Neural cell (in vitro differentiated cells): ENCODE measurements at regions not wholly inside any gene's neighbourhood (a gene's known extent, or its start where the extent isn't known, plus 50 kb on each side); places are given as distances from the start of the nearest gene placed in this dataset.

Source experiments
- H2AFZ ChIP-seq: fragments of 200-600, 300-800 bp; sonication (generic), shearing (Covaris generic); 2 replicates; pipeline ENCODE4 v1.6.0; 2014; ENCODE audit warnings: low read depth, mild to moderate bottlenecking, antibody characterized with exemption, low read length, moderate library complexity
- H3F3A ChIP-seq: fragments of 200-600 bp; shearing (Covaris generic); 2 replicates; pipeline ENCODE4 v1.6.1; 2016; ENCODE audit warnings: mild to moderate bottlenecking, moderate library complexity, mixed read lengths, antibody characterized with exemption, low read length; ENCODE audit not compliant: insufficient read depth, poor library complexity, severe bottlenecking
- H3K27ac ChIP-seq: fragments of 200-600, 300-800 bp; sonication (generic), shearing (Covaris generic); 2 replicates; pipeline ENCODE4 v1.5.1; 2014; ENCODE audit warnings: mild to moderate bottlenecking, low read length, moderate library complexity
- H3K27me3 ChIP-seq: fragments of 300-800, 200-600 bp; sonication (generic), shearing (Covaris generic); 2 replicates; pipeline ENCODE4 v1.6.0; 2014; ENCODE audit warnings: mild to moderate bottlenecking, low read depth, low read length, moderate library complexity; ENCODE audit not compliant: insufficient read depth
- H3K36me3 ChIP-seq: fragments of 300-800, 200-600 bp; sonication (generic), shearing (Covaris generic); 2 replicates; pipeline ENCODE4 v1.5.1; 2014; ENCODE audit warnings: mild to moderate bottlenecking, antibody characterized with exemption, low read length, moderate library complexity; ENCODE audit not compliant: insufficient read depth
- H3K4me2 ChIP-seq: fragments of 300-800, 200-600 bp; sonication (generic), shearing (Covaris generic); 2 replicates; pipeline ENCODE4 v1.6.0; 2014; ENCODE audit warnings: mild to moderate bottlenecking, low read length
- H3K4me3 ChIP-seq: fragments of 300-800, 200-600 bp; sonication (generic), shearing (Covaris generic); 2 replicates; pipeline ENCODE4 v1.5.1; 2014; ENCODE audit warnings: mild to moderate bottlenecking, low read length, moderate library complexity
- H3K79me2 ChIP-seq: fragments of 200-600 bp; shearing (Covaris generic); replicated peaks from 2 replicates; pipeline ENCODE4 v1.6.0; 2014; ENCODE audit warnings: mild to moderate bottlenecking, low read length, moderate library complexity; ENCODE audit not compliant: insufficient read depth
- H3K9ac ChIP-seq: fragments of 300-800, 200-600 bp; sonication (generic), shearing (Covaris generic); 2 replicates; pipeline ENCODE4 v1.6.1; 2016; ENCODE audit warnings: mild to moderate bottlenecking, low read length, mixed read lengths
- H3K9me2 ChIP-seq: fragments of 200-600 bp; shearing (Covaris generic); 2 replicates; pipeline ENCODE4 v1.6.1; 2016; ENCODE audit warnings: mild to moderate bottlenecking, low read length, mixed read lengths; ENCODE audit not compliant: insufficient read depth
- H3K9me3 ChIP-seq: fragments of 200-600, 300-800 bp; sonication (generic), shearing (Covaris generic); 2 replicates; pipeline ENCODE4 v1.6.1; 2016; ENCODE audit warnings: mild to moderate bottlenecking, mixed run types, low read length, moderate library complexity, mixed read lengths
- H4K20me1 ChIP-seq: fragments of 200-600 bp; shearing (Covaris generic); 2 replicates; pipeline ENCODE4 v1.6.1; 2016; ENCODE audit warnings: mild to moderate bottlenecking, mixed run types; ENCODE audit not compliant: insufficient read depth
- CTCF ChIP-seq: fragments of 450-650 bp; IDR thresholded peaks from 2 replicates; pipeline ENCODE4 v1.5.1; 2014; ENCODE audit warnings: antibody characterized with exemption, mild to moderate bottlenecking, moderate library complexity; ENCODE audit not compliant: poor library complexity, severe bottlenecking
- EP300 ChIP-seq: fragments of 450-650 bp; conservative IDR thresholded peaks from 2 replicates; pipeline ENCODE4 v1.6.1; 2014; ENCODE audit warnings: antibody characterized with exemption, mild to moderate bottlenecking, moderate library complexity; ENCODE audit not compliant: poor library complexity, severe bottlenecking
- EZH2 ChIP-seq: fragments of 200-600, 300-800 bp; shearing (Covaris generic), sonication (generic); IDR thresholded peaks from 2 replicates; pipeline ENCODE4 v1.6.1; 2014; ENCODE audit warnings: antibody characterized with exemption, low read length, borderline replicate concordance, mild to moderate bottlenecking; ENCODE audit not compliant: insufficient read depth, poor library complexity, severe bottlenecking
- MXI1 ChIP-seq: fragments of 450-650 bp; conservative IDR thresholded peaks from 2 replicates; pipeline ENCODE4 v1.6.1; 2014; ENCODE audit warnings: antibody characterized with exemption, mild to moderate bottlenecking; ENCODE audit not compliant: poor library complexity, severe bottlenecking
- POLR2AphosphoS5 ChIP-seq: IDR thresholded peaks from 2 replicates; pipeline ENCODE4 v1.6.1; 2012
- RAD21 ChIP-seq: fragments of 450-650 bp; conservative IDR thresholded peaks from 2 replicates; pipeline ENCODE4 v1.6.1; 2014; ENCODE audit warnings: antibody characterized with exemption, mild to moderate bottlenecking, moderate library complexity
- REST ChIP-seq: IDR thresholded peaks from 2 replicates; pipeline ENCODE4 v1.6.1; 2012; ENCODE audit warnings: borderline replicate concordance
- SMC3 ChIP-seq: fragments of 450-650 bp; conservative IDR thresholded peaks from 2 replicates; pipeline ENCODE4 v1.6.1; 2014; ENCODE audit warnings: antibody characterized with exemption, mild to moderate bottlenecking, moderate library complexity; ENCODE audit not compliant: poor library complexity
- TAF1 ChIP-seq: IDR thresholded peaks from 2 replicates; pipeline ENCODE4 v1.6.1; 2012; ENCODE audit warnings: low read depth

GRCh38 chr3:165459111-165459510 is 262.9 kb upstream of the SLITRK3 start:
- no peaks in the 10 kb centered on the region for H4K20me1 ChIP-seq
- no peaks in the 10 kb centered on the region for H3K79me2 ChIP-seq
- no peak overlapping the region for H2AFZ ChIP-seq
- no peaks in the 10 kb centered on the region for H3K9me3 ChIP-seq
- H3K4me3 ChIP-seq: no peak overlapping the region
- H3K9me2 ChIP-seq: no peaks in the 10 kb centered on the region
- TF ChIP-seq EZH2: no peak
- TF ChIP-seq EP300: no peak
- no peak for TF ChIP-seq MXI1
- TF ChIP-seq SMC3: no peak
- no peak for TF ChIP-seq TAF1
- no peak for TF ChIP-seq RAD21
- TF ChIP-seq CTCF: no peak
- no peak for TF ChIP-seq REST
- no peak for TF ChIP-seq POLR2AphosphoS5
- H3F3A ChIP-seq: no peaks in the 10 kb centered on the region
- H3K9ac ChIP-seq: no peak overlapping the region
- no peak overlapping the region for H3K4me2 ChIP-seq
- no peaks in the 10 kb centered on the region for H3K36me3 ChIP-seq
- no peak overlapping the region for H3K27ac ChIP-seq
- H3K27me3 ChIP-seq: no peaks in the 10 kb centered on the region

GRCh38 chr3:165457096-165457495 is 260.9 kb upstream of the SLITRK3 start:
- no peak overlapping the region for H3K4me3 ChIP-seq
- H2AFZ ChIP-seq: no peak overlapping the region
- H3F3A ChIP-seq: no peaks in the 10 kb centered on the region
- H3K9me2 ChIP-seq: no peaks in the 10 kb centered on the region
- no peaks in the 10 kb centered on the region for H3K36me3 ChIP-seq
- H3K27ac ChIP-seq: no peak overlapping the region
- no peak overlapping the region for H3K9ac ChIP-seq
- no peaks in the 10 kb centered on the region for H3K79me2 ChIP-seq
- H3K4me2 ChIP-seq: no peak overlapping the region
- TF ChIP-seq RAD21: no peak
- TF ChIP-seq EZH2: no peak
- no peak for TF ChIP-seq MXI1
- no peak for TF ChIP-seq CTCF
- TF ChIP-seq TAF1: no peak
- no peak for TF ChIP-seq POLR2AphosphoS5
- TF ChIP-seq EP300: no peak
- no peak for TF ChIP-seq SMC3
- TF ChIP-seq REST: no peak
- no peaks in the 10 kb centered on the region for H3K27me3 ChIP-seq
- H4K20me1 ChIP-seq: no peaks in the 10 kb centered on the region
- no peaks in the 10 kb centered on the region for H3K9me3 ChIP-seq
